ENCODE measurements at regions not wholly inside any gene's neighbourhood (a gene's known extent, or its start where the extent isn't known, plus 50 kb on each side); places are given as distances from the start of the nearest gene placed in this dataset.
A peak's percentile ranks its signal among the peaks of the same experiment; 100 is the strongest.

DNA sequence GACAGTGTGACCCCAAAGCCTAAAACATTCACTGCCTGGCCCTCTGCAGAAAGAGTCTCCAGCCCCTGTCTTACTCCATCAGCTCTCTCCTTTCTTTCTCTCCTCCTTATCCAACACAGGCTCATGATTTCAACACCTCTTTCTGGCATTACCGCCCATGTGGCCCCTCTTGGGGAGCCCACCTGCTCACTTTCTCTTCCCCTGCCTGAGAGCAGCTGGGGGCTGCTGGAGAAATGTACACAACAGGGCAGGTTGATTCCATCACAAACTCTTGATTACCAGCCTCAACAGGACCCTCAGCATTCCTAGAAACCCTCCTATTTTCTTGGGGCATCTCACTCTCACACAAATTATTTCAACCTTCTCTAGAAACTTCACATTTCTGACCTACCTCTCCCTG is 98.3 kb downstream of the ABHD5 start:
- no peak overlapping the region for H3K18ac ChIP-seq (ENCODE audit: insufficient read length, low read depth, low read length)
- TF ChIP-seq, protein P1, sequence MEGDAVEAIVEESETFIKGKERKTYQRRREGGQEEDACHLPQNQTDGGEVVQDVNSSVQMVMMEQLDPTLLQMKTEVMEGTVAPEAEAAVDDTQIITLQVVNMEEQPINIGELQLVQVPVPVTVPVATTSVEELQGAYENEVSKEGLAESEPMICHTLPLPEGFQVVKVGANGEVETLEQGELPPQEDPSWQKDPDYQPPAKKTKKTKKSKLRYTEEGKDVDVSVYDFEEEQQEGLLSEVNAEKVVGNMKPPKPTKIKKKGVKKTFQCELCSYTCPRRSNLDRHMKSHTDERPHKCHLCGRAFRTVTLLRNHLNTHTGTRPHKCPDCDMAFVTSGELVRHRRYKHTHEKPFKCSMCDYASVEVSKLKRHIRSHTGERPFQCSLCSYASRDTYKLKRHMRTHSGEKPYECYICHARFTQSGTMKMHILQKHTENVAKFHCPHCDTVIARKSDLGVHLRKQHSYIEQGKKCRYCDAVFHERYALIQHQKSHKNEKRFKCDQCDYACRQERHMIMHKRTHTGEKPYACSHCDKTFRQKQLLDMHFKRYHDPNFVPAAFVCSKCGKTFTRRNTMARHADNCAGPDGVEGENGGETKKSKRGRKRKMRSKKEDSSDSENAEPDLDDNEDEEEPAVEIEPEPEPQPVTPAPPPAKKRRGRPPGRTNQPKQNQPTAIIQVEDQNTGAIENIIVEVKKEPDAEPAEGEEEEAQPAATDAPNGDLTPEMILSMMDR (conservative IDR thresholded peaks at IDR 0.05) = no peak
- H2BK120ac ChIP-seq (ENCODE audit: low read depth, low read length, poor library complexity, severe bottlenecking) = no peak overlapping the region
- DNase-seq = peak; percentile 8
- H2BK15ac ChIP-seq (ENCODE audit: low read depth, low read length) = no peak overlapping the region
- no peaks in the 10 kb centered on the region for H3K4me1 Mint-ChIP-seq
- H3K56ac ChIP-seq (ENCODE audit: insufficient read length, low read depth, low read length) = no peak overlapping the region
- no peaks in the 10 kb centered on the region for H3K36me3 Mint-ChIP-seq (ENCODE audit: insufficient read depth in 1 of 3, low read depth in 3 of 3)
- H2AK5ac ChIP-seq (ENCODE audit: insufficient read length, low read length) = no peak overlapping the region
- no CpG with 5 or more reads among the region's 1 CpG for WGBS (ENCODE audit: extremely low coverage, insufficient read length, low lambda C conversion rate)
- no peak overlapping the region for H3K27ac ChIP-seq (ENCODE audit: insufficient read length, low read depth, low read length)
- no peak overlapping the region for H3K14ac ChIP-seq (ENCODE audit: insufficient read depth, low read length)
- H3K9me3 Mint-ChIP-seq = no peaks in the 10 kb centered on the region
- no peaks in the 10 kb centered on the region for H3K23me2 ChIP-seq (ENCODE audit: insufficient read length, low read depth, low read length, poor library complexity, severe bottlenecking)
- peaks cover 34% of the 10 kb centered on the region for H3K27me3 Mint-ChIP-seq (ENCODE audit: low read depth)
- no peak overlapping the region for H3K9ac ChIP-seq (ENCODE audit: extremely low read depth, insufficient read length, low read length)
- H2BK20ac ChIP-seq (ENCODE audit: low read depth, low read length, poor library complexity, severe bottlenecking) = no peak overlapping the region
- no peak overlapping the region for H2AFZ ChIP-seq (ENCODE audit: low read length)
- H3T11ph ChIP-seq (ENCODE audit: low read length) = no peak overlapping the region
- H3K23ac ChIP-seq (ENCODE audit: insufficient read length, low read depth, low read length) = no peak overlapping the region
- no peak overlapping the region for H4K5ac ChIP-seq (ENCODE audit: insufficient read length, low read depth, low read length)
- no peak overlapping the region for H4K8ac ChIP-seq (replicated peaks; ENCODE audit: insufficient read length, low read depth, low read length)
- H3K79me1 ChIP-seq (ENCODE audit: insufficient read depth, low read depth, low read length, poor library complexity, severe bottlenecking) = no peaks in the 10 kb centered on the region
- H3K27me3 ChIP-seq (ENCODE audit: insufficient read depth, low read length) = no peaks in the 10 kb centered on the region
- no peak overlapping the region for H2BK5ac ChIP-seq (ENCODE audit: insufficient read length, low read length)
- H3K27ac Mint-ChIP-seq = no peak overlapping the region
- no peaks in the 10 kb centered on the region for H4K20me1 ChIP-seq (ENCODE audit: control insufficient read depth, insufficient read depth, insufficient read length)
- no peak overlapping the region for H3K4me2 ChIP-seq (ENCODE audit: insufficient read depth, insufficient read length, low read length)
- H3K4me3 Mint-ChIP-seq = no peak overlapping the region; a peak in 1 of 5 replicates
- no peaks in the 10 kb centered on the region for H3K9me3 ChIP-seq (ENCODE audit: control insufficient read depth, low read depth, low read length)
- no peaks in the 10 kb centered on the region for H3K79me2 ChIP-seq (ENCODE audit: insufficient read depth, low read length)
- H4K91ac ChIP-seq (ENCODE audit: insufficient read length, low read depth, low read length) = no peak overlapping the region
- H3K4me1 ChIP-seq (ENCODE audit: insufficient read depth, low read length) = no peaks in the 10 kb centered on the region
- no peak overlapping the region for H3K4ac ChIP-seq (ENCODE audit: low read depth, low read length)
- H2BK12ac ChIP-seq (ENCODE audit: insufficient read length, low read depth, low read length) = no peak overlapping the region

All from H9 (cell line).